ENCODE measurements at regions not wholly inside any gene's neighbourhood (a gene's known extent, or its start where the extent isn't known, plus 50 kb on each side); places are given as distances from the start of the nearest gene placed in this dataset.

GRCh38 chr4:13912436-13912925 lies 285.0 kb upstream of the BOD1L1 start:
- H3K4me3 Mint-ChIP-seq, result no peak overlapping the region
- H3K27ac Mint-ChIP-seq (ENCODE audit: unreplicated experiment), result no peak overlapping the region
- TF ChIP-seq, protein P1, sequence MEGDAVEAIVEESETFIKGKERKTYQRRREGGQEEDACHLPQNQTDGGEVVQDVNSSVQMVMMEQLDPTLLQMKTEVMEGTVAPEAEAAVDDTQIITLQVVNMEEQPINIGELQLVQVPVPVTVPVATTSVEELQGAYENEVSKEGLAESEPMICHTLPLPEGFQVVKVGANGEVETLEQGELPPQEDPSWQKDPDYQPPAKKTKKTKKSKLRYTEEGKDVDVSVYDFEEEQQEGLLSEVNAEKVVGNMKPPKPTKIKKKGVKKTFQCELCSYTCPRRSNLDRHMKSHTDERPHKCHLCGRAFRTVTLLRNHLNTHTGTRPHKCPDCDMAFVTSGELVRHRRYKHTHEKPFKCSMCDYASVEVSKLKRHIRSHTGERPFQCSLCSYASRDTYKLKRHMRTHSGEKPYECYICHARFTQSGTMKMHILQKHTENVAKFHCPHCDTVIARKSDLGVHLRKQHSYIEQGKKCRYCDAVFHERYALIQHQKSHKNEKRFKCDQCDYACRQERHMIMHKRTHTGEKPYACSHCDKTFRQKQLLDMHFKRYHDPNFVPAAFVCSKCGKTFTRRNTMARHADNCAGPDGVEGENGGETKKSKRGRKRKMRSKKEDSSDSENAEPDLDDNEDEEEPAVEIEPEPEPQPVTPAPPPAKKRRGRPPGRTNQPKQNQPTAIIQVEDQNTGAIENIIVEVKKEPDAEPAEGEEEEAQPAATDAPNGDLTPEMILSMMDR (conservative IDR thresholded peaks at IDR 0.05), result no peak
- H3K4me1 Mint-ChIP-seq, result no peaks in the 10 kb centered on the region
- H3K27me3 Mint-ChIP-seq (ENCODE audit: low read depth), result no peaks in the 10 kb centered on the region
- no peaks in the 10 kb centered on the region for H3K36me3 Mint-ChIP-seq (ENCODE audit: low read depth)
- H3K9me3 Mint-ChIP-seq, result no peaks in the 10 kb centered on the region
- no peak for DNase-seq (ENCODE audit: low read depth, low spot score)

DNA sequence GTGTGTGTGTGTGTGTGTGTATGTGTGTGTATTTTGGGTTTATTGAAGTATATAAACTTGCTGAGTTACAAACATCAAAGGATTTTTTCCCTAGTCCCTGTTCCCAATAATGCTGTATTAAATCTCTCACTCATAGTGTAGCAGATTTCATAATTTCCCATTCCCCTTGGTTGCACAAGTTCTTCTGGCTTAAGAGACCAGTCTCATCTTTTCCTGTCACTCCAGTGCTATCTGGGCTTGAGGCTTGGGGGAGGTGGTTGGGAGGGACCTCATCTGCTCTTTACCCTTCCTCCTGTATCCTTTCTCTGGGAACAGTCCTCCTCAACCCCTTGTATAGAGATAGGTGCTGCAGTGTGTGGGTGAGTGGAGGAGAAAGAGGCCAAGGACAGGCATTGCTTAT lies 285.4 kb upstream of the BOD1L1 start:
- TF ChIP-seq, protein P1 (conservative IDR thresholded peaks at IDR 0.05), result no peak
- H3K36me3 Mint-ChIP-seq (ENCODE audit: low read depth), result no peaks in the 10 kb centered on the region
- no peak overlapping the region for H3K4me3 Mint-ChIP-seq
- H3K27ac Mint-ChIP-seq (ENCODE audit: unreplicated experiment), result no peak overlapping the region
- H3K4me1 Mint-ChIP-seq, result no peaks in the 10 kb centered on the region
- no peaks in the 10 kb centered on the region for H3K27me3 Mint-ChIP-seq (ENCODE audit: low read depth)
- no peaks in the 10 kb centered on the region for H3K9me3 Mint-ChIP-seq
- DNase-seq (ENCODE audit: low read depth, low spot score), result no peak

DNA sequence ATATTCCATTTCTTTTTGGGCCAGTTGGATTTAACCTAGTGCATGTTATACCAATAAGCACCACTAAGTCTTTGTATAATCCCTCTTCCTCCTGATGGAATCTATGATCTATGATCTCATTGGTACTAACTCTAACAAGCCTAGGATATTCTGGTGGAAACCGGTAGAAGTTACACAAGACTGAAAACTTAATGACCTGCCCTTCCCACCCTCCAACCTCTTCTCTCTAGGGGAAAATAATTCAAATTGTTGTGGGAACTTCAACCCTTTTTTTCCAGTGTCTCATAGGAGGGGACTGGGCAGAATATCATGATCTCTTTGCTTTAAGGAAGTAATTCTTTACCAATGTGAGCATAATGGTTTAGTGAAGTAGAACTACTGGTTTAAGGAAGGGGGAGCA lies 289.5 kb upstream of the BOD1L1 start:
- Mint-ChIP-seq H3K4me1 (no peaks in the 10 kb centered on the region), H3K4me3 (no peak overlapping the region)
- TF ChIP-seq, protein P1 (conservative IDR thresholded peaks at IDR 0.05), result no peak

DNA sequence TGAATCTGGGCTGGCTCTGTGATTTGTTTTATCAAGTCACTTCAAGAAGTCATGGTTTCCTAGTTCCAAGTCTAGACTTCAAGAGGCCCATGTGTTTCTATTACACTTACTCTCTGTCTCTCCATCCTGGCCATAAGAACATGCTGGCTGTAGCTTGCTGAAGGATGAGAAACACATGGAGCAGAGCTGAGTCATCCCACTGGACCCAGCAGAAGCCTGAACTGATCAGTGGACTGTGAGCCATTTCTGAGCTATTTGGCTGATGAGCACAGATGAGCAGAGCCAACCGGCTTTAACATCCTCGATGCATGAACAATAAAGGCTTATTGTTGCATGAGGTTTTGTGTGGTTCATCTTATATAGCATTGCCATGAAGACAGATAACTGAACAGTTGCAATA lies 290.6 kb upstream of the BOD1L1 start:
- H3K9me3 Mint-ChIP-seq, result no peaks in the 10 kb centered on the region
- TF ChIP-seq, protein P1 (conservative IDR thresholded peaks at IDR 0.05), result no peak
- no peak overlapping the region for H3K27ac Mint-ChIP-seq (ENCODE audit: unreplicated experiment)
- DNase-seq (ENCODE audit: low read depth, low spot score), result no peak
- H3K4me1 Mint-ChIP-seq, result no peaks in the 10 kb centered on the region
- H3K27me3 Mint-ChIP-seq (ENCODE audit: low read depth), result no peaks in the 10 kb centered on the region
- H3K4me3 Mint-ChIP-seq, result no peak overlapping the region
- no peaks in the 10 kb centered on the region for H3K36me3 Mint-ChIP-seq (ENCODE audit: low read depth)

More for the DNA sequence above, 289.5 kb upstream of the BOD1L1 start:
- Mint-ChIP-seq H3K27ac (ENCODE audit: unreplicated experiment) (no peak overlapping the region), H3K36me3 (ENCODE audit: low read depth) (no peaks in the 10 kb centered on the region), H3K9me3 (no peaks in the 10 kb centered on the region), H3K27me3 (ENCODE audit: low read depth) (no peaks in the 10 kb centered on the region)
- DNase-seq (ENCODE audit: low read depth, low spot score), result no peak

DNA sequence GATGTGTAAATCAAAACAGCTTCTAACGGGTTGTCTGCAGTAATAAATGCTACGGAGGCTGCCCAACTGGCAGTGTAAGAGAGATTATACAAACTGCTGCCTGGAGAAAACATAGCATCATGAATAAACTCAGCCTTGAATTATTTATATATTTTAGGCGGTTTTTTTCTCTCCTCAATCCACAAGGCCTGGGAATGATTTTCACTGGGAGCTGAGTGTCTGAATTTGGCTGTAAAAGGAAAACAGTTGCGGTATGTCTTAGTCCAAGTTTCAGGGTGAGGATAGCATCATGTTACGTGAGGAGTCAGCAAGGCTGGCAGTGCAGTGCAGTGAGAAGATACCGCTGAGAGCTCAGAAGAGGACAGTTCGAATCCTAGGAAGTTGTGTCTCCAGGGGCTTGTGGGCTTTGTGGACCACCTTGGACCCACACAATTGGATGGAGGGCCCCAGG lies 291.5 kb upstream of the BOD1L1 start:
- H3K4me1 Mint-ChIP-seq, result no peaks in the 10 kb centered on the region
- no peaks in the 10 kb centered on the region for H3K27me3 Mint-ChIP-seq (ENCODE audit: low read depth)
- no peak overlapping the region for H3K27ac Mint-ChIP-seq (ENCODE audit: unreplicated experiment)
- no peak overlapping the region for H3K4me3 Mint-ChIP-seq
- TF ChIP-seq, protein P1 (conservative IDR thresholded peaks at IDR 0.05), result no peak
- DNase-seq (ENCODE audit: low read depth, low spot score), result no peak
- H3K9me3 Mint-ChIP-seq, result no peaks in the 10 kb centered on the region
- H3K36me3 Mint-ChIP-seq (ENCODE audit: low read depth), result no peaks in the 10 kb centered on the region
